Neural cell (in vitro differentiated cells): ENCODE measurements at regions not wholly inside any gene's neighbourhood (a gene's known extent, or its start where the extent isn't known, plus 50 kb on each side); places are given as distances from the start of the nearest gene placed in this dataset.

Source experiments
- H2AFZ ChIP-seq: fragments of 200-600, 300-800 bp; sonication (generic), shearing (Covaris generic); 2 replicates; pipeline ENCODE4 v1.6.0; 2014; ENCODE audit warnings: low read depth, mild to moderate bottlenecking, antibody characterized with exemption, low read length, moderate library complexity
- H3F3A ChIP-seq: fragments of 200-600 bp; shearing (Covaris generic); 2 replicates; pipeline ENCODE4 v1.6.1; 2016; ENCODE audit warnings: mild to moderate bottlenecking, moderate library complexity, mixed read lengths, antibody characterized with exemption, low read length; ENCODE audit not compliant: insufficient read depth, poor library complexity, severe bottlenecking
- H3K27ac ChIP-seq: fragments of 200-600, 300-800 bp; sonication (generic), shearing (Covaris generic); 2 replicates; pipeline ENCODE4 v1.5.1; 2014; ENCODE audit warnings: mild to moderate bottlenecking, low read length, moderate library complexity
- H3K27me3 ChIP-seq: fragments of 300-800, 200-600 bp; sonication (generic), shearing (Covaris generic); 2 replicates; pipeline ENCODE4 v1.6.0; 2014; ENCODE audit warnings: mild to moderate bottlenecking, low read depth, low read length, moderate library complexity; ENCODE audit not compliant: insufficient read depth
- H3K36me3 ChIP-seq: fragments of 300-800, 200-600 bp; sonication (generic), shearing (Covaris generic); 2 replicates; pipeline ENCODE4 v1.5.1; 2014; ENCODE audit warnings: mild to moderate bottlenecking, antibody characterized with exemption, low read length, moderate library complexity; ENCODE audit not compliant: insufficient read depth
- H3K4me2 ChIP-seq: fragments of 300-800, 200-600 bp; sonication (generic), shearing (Covaris generic); 2 replicates; pipeline ENCODE4 v1.6.0; 2014; ENCODE audit warnings: mild to moderate bottlenecking, low read length
- H3K4me3 ChIP-seq: fragments of 300-800, 200-600 bp; sonication (generic), shearing (Covaris generic); 2 replicates; pipeline ENCODE4 v1.5.1; 2014; ENCODE audit warnings: mild to moderate bottlenecking, low read length, moderate library complexity
- H3K79me2 ChIP-seq: fragments of 200-600 bp; shearing (Covaris generic); replicated peaks from 2 replicates; pipeline ENCODE4 v1.6.0; 2014; ENCODE audit warnings: mild to moderate bottlenecking, low read length, moderate library complexity; ENCODE audit not compliant: insufficient read depth
- H3K9ac ChIP-seq: fragments of 300-800, 200-600 bp; sonication (generic), shearing (Covaris generic); 2 replicates; pipeline ENCODE4 v1.6.1; 2016; ENCODE audit warnings: mild to moderate bottlenecking, low read length, mixed read lengths
- H3K9me2 ChIP-seq: fragments of 200-600 bp; shearing (Covaris generic); 2 replicates; pipeline ENCODE4 v1.6.1; 2016; ENCODE audit warnings: mild to moderate bottlenecking, low read length, mixed read lengths; ENCODE audit not compliant: insufficient read depth
- H3K9me3 ChIP-seq: fragments of 200-600, 300-800 bp; sonication (generic), shearing (Covaris generic); 2 replicates; pipeline ENCODE4 v1.6.1; 2016; ENCODE audit warnings: mild to moderate bottlenecking, mixed run types, low read length, moderate library complexity, mixed read lengths
- H4K20me1 ChIP-seq: fragments of 200-600 bp; shearing (Covaris generic); 2 replicates; pipeline ENCODE4 v1.6.1; 2016; ENCODE audit warnings: mild to moderate bottlenecking, mixed run types; ENCODE audit not compliant: insufficient read depth
- EP300 ChIP-seq: fragments of 450-650 bp; conservative IDR thresholded peaks from 2 replicates; pipeline ENCODE4 v1.6.1; 2014; ENCODE audit warnings: antibody characterized with exemption, mild to moderate bottlenecking, moderate library complexity; ENCODE audit not compliant: poor library complexity, severe bottlenecking
- EZH2 ChIP-seq: fragments of 200-600, 300-800 bp; shearing (Covaris generic), sonication (generic); IDR thresholded peaks from 2 replicates; pipeline ENCODE4 v1.6.1; 2014; ENCODE audit warnings: antibody characterized with exemption, low read length, borderline replicate concordance, mild to moderate bottlenecking; ENCODE audit not compliant: insufficient read depth, poor library complexity, severe bottlenecking
- MXI1 ChIP-seq: fragments of 450-650 bp; conservative IDR thresholded peaks from 2 replicates; pipeline ENCODE4 v1.6.1; 2014; ENCODE audit warnings: antibody characterized with exemption, mild to moderate bottlenecking; ENCODE audit not compliant: poor library complexity, severe bottlenecking
- POLR2AphosphoS5 ChIP-seq: IDR thresholded peaks from 2 replicates; pipeline ENCODE4 v1.6.1; 2012
- RAD21 ChIP-seq: fragments of 450-650 bp; conservative IDR thresholded peaks from 2 replicates; pipeline ENCODE4 v1.6.1; 2014; ENCODE audit warnings: antibody characterized with exemption, mild to moderate bottlenecking, moderate library complexity
- SMC3 ChIP-seq: fragments of 450-650 bp; conservative IDR thresholded peaks from 2 replicates; pipeline ENCODE4 v1.6.1; 2014; ENCODE audit warnings: antibody characterized with exemption, mild to moderate bottlenecking, moderate library complexity; ENCODE audit not compliant: poor library complexity
- TAF1 ChIP-seq: IDR thresholded peaks from 2 replicates; pipeline ENCODE4 v1.6.1; 2012; ENCODE audit warnings: low read depth
- TF ChIP-seq, protein P1 (sequence below): IDR thresholded peaks from 2 replicates; pipeline ENCODE4 v1.6.1; 2012; ENCODE audit warnings: borderline replicate concordance
- TF ChIP-seq, protein P2 (sequence below): fragments of 450-650 bp; IDR thresholded peaks from 2 replicates; pipeline ENCODE4 v1.5.1; 2014; ENCODE audit warnings: antibody characterized with exemption, mild to moderate bottlenecking, moderate library complexity; ENCODE audit not compliant: poor library complexity, severe bottlenecking

DNA sequence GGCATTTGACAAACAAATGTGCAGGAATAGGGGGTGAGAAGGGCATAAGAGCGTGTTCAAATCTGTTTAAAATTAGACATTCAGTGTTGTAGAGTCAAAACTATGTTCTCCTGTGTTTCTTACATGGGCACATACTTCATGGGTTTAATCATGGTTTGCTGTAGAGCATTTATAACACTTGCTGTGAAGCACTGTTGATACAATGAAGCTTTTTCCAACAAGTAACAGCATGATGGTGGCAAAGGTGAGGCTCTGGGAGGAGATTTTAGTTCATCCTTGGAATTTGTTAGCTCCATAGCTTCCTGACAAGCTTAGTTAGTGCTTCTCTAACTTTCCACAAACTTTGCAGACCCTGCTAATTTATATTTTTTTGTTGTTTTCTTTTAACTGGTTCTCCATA, 900.7 kb downstream of the TFAP2A start:
- no peaks in the 10 kb centered on the region for H3K79me2 ChIP-seq
- H3K27ac ChIP-seq: no peak overlapping the region
- H3K9me3 ChIP-seq: no peaks in the 10 kb centered on the region
- H3K27me3 ChIP-seq: no peaks in the 10 kb centered on the region
- no peak overlapping the region for H3K4me2 ChIP-seq
- no peak overlapping the region for H3K9ac ChIP-seq
- H3F3A ChIP-seq: no peaks in the 10 kb centered on the region
- no peaks in the 10 kb centered on the region for H3K9me2 ChIP-seq
- H3K36me3 ChIP-seq: no peaks in the 10 kb centered on the region
- H3K4me3 ChIP-seq: no peak overlapping the region
- TF ChIP-seq RAD21: no peak
- no peak for TF ChIP-seq MXI1
- TF ChIP-seq, protein P1, sequence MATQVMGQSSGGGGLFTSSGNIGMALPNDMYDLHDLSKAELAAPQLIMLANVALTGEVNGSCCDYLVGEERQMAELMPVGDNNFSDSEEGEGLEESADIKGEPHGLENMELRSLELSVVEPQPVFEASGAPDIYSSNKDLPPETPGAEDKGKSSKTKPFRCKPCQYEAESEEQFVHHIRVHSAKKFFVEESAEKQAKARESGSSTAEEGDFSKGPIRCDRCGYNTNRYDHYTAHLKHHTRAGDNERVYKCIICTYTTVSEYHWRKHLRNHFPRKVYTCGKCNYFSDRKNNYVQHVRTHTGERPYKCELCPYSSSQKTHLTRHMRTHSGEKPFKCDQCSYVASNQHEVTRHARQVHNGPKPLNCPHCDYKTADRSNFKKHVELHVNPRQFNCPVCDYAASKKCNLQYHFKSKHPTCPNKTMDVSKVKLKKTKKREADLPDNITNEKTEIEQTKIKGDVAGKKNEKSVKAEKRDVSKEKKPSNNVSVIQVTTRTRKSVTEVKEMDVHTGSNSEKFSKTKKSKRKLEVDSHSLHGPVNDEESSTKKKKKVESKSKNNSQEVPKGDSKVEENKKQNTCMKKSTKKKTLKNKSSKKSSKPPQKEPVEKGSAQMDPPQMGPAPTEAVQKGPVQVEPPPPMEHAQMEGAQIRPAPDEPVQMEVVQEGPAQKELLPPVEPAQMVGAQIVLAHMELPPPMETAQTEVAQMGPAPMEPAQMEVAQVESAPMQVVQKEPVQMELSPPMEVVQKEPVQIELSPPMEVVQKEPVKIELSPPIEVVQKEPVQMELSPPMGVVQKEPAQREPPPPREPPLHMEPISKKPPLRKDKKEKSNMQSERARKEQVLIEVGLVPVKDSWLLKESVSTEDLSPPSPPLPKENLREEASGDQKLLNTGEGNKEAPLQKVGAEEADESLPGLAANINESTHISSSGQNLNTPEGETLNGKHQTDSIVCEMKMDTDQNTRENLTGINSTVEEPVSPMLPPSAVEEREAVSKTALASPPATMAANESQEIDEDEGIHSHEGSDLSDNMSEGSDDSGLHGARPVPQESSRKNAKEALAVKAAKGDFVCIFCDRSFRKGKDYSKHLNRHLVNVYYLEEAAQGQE: no peak
- no peak for TF ChIP-seq POLR2AphosphoS5
- no peak for TF ChIP-seq EZH2
- TF ChIP-seq, protein P2, sequence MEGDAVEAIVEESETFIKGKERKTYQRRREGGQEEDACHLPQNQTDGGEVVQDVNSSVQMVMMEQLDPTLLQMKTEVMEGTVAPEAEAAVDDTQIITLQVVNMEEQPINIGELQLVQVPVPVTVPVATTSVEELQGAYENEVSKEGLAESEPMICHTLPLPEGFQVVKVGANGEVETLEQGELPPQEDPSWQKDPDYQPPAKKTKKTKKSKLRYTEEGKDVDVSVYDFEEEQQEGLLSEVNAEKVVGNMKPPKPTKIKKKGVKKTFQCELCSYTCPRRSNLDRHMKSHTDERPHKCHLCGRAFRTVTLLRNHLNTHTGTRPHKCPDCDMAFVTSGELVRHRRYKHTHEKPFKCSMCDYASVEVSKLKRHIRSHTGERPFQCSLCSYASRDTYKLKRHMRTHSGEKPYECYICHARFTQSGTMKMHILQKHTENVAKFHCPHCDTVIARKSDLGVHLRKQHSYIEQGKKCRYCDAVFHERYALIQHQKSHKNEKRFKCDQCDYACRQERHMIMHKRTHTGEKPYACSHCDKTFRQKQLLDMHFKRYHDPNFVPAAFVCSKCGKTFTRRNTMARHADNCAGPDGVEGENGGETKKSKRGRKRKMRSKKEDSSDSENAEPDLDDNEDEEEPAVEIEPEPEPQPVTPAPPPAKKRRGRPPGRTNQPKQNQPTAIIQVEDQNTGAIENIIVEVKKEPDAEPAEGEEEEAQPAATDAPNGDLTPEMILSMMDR: no peak
- H4K20me1 ChIP-seq: no peaks in the 10 kb centered on the region
- no peak overlapping the region for H2AFZ ChIP-seq

DNA sequence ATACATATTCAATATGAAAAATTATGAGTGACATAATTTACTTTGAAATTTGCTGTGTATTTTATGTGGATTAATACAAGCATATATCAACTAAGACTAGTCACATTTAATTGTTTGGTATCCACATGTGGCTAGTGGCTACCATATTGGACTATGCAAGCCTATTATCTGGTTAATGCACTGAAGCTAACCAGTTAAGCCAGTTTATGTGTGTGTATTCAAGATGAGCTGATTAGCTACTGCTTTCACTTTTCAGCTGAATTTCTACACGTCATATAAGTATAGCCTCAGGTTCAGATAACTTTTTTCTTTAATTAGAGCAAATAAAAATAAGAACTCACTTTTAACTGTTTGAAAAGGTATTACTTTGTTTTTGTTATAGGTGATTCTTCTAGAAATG, 903.7 kb downstream of the TFAP2A start:
- H3K9ac ChIP-seq: no peak overlapping the region
- no peak overlapping the region for H3K4me2 ChIP-seq
- no peaks in the 10 kb centered on the region for H3K9me3 ChIP-seq
- no peaks in the 10 kb centered on the region for H3K27me3 ChIP-seq
- no peak overlapping the region for H3K4me3 ChIP-seq
- TF ChIP-seq EP300: no peak
- TF ChIP-seq MXI1: no peak
- TF ChIP-seq, protein P1: no peak
- TF ChIP-seq EZH2: no peak
- no peak for TF ChIP-seq TAF1
- TF ChIP-seq, protein P2: no peak
- no peak for TF ChIP-seq RAD21
- TF ChIP-seq SMC3: no peak
- TF ChIP-seq POLR2AphosphoS5: no peak
- no peaks in the 10 kb centered on the region for H4K20me1 ChIP-seq
- no peaks in the 10 kb centered on the region for H3K36me3 ChIP-seq
- no peaks in the 10 kb centered on the region for H3K79me2 ChIP-seq
- H3K9me2 ChIP-seq: no peaks in the 10 kb centered on the region
- no peak overlapping the region for H3K27ac ChIP-seq
- H3F3A ChIP-seq: no peaks in the 10 kb centered on the region
- H2AFZ ChIP-seq: no peak overlapping the region
